ENCODE measurements at regions not wholly inside any gene's neighbourhood (a gene's known extent, or its start where the extent isn't known, plus 50 kb on each side); places are given as distances from the start of the nearest gene placed in this dataset.

- TF ChIP-seq, protein P1, sequence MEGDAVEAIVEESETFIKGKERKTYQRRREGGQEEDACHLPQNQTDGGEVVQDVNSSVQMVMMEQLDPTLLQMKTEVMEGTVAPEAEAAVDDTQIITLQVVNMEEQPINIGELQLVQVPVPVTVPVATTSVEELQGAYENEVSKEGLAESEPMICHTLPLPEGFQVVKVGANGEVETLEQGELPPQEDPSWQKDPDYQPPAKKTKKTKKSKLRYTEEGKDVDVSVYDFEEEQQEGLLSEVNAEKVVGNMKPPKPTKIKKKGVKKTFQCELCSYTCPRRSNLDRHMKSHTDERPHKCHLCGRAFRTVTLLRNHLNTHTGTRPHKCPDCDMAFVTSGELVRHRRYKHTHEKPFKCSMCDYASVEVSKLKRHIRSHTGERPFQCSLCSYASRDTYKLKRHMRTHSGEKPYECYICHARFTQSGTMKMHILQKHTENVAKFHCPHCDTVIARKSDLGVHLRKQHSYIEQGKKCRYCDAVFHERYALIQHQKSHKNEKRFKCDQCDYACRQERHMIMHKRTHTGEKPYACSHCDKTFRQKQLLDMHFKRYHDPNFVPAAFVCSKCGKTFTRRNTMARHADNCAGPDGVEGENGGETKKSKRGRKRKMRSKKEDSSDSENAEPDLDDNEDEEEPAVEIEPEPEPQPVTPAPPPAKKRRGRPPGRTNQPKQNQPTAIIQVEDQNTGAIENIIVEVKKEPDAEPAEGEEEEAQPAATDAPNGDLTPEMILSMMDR (conservative IDR thresholded peaks at IDR 0.05; ENCODE audit: low read depth, low read length) = no peak
- TF ChIP-seq POLR2A (IDR thresholded peaks at IDR 0.05; ENCODE audit: low read depth, low read length) = no peak
- no peak for TF ChIP-seq MAFK (IDR thresholded peaks at IDR 0.05; ENCODE audit: low read depth, low read length)
- no peak for TF ChIP-seq BHLHE40 (IDR thresholded peaks at IDR 0.05; ENCODE audit: low read depth, low read length)
- no peak for TF ChIP-seq RFX5 (IDR thresholded peaks at IDR 0.05; ENCODE audit: low read depth, low read length)
- no peak for TF ChIP-seq MXI1 (IDR thresholded peaks at IDR 0.05; ENCODE audit: borderline replicate concordance, low read depth, low read length)
- no peak for TF ChIP-seq RAD21 (IDR thresholded peaks at IDR 0.05; ENCODE audit: low read length)
- TF ChIP-seq CEBPB (IDR thresholded peaks at IDR 0.05; ENCODE audit: low read depth, low read length) = peak; percentile 86
- TF ChIP-seq ELK1 (IDR thresholded peaks at IDR 0.05; ENCODE audit: borderline replicate concordance, low read depth, low read length) = no peak
- TF ChIP-seq USF2 (IDR thresholded peaks at IDR 0.05; ENCODE audit: low read depth, low read length) = no peak
- no peak for TF ChIP-seq RCOR1 (IDR thresholded peaks at IDR 0.05; ENCODE audit: insufficient replicate concordance, low read length)
- TF ChIP-seq SMC3 (IDR thresholded peaks at IDR 0.05; ENCODE audit: low read depth, low read length) = no peak
Observed at GRCh38 chr12:72178244-72178643, 93.9 kb upstream of the TRHDE start.
